ENCODE measurements at regions not wholly inside any gene's neighbourhood (a gene's known extent, or its start where the extent isn't known, plus 50 kb on each side); places are given as distances from the start of the nearest gene placed in this dataset.

DNA sequence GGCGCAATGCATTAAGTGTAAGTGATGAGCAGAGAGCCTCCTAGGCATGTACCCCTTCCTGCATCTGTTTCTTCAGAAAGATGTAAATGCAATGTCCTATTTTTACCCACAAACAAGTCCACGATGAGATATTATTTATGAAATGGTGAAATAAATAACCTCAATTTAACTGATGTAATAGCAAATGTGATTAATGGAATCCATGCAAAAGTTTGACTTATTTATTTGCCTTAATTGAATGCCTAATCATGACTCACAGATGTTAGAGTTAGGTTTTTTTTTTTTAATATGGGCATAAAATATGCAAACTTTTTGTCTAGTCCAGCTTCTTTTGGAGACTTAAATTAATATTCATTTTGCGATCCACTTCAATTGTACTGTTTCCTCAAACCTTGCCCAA, 67.7 kb upstream of the ITGA4 start:
- no peak for DNase-seq (ENCODE audit: low spot score)
- Histone ChIP-seq H3K4me1 (ENCODE audit: control insufficient read depth in 4 of 4, insufficient read depth in 4 of 4, low read length in 3 of 4) (no peaks in the 10 kb centered on the region), H3K27ac (ENCODE audit: low read depth in 1 of 2, low read length in 2 of 2) (no peak overlapping the region)

GRCh38 chr2:181393472-181393871, 63.7 kb upstream of the ITGA4 start:
- Histone ChIP-seq H3K27me3 (ENCODE audit: control insufficient read depth in 4 of 4, insufficient read depth in 4 of 4, low read length in 3 of 4) (no peaks in the 10 kb centered on the region), H3K4me1 (ENCODE audit: control insufficient read depth in 4 of 4, insufficient read depth in 4 of 4, low read length in 3 of 4) (no peaks in the 10 kb centered on the region), H3K9me3 (ENCODE audit: control insufficient read depth in 4 of 4, low read length in 3 of 4) (no peaks in the 10 kb centered on the region), H3K27ac (ENCODE audit: low read depth in 1 of 2, low read length in 2 of 2) (no peak overlapping the region), H3K9ac (ENCODE audit: low read depth in 1 of 2, low read length in 2 of 2) (no peak overlapping the region), H3K36me3 (ENCODE audit: control insufficient read depth in 4 of 4, insufficient read depth in 3 of 4, low read depth in 1 of 4, low read length in 3 of 4) (no peaks in the 10 kb centered on the region), H3K4me3 (ENCODE audit: low read depth in 1 of 3, low read length in 3 of 3) (no peak overlapping the region)
- peak in 1 of 2 donors; percentile 24 for TF ChIP-seq JUND (IDR thresholded peaks at IDR 0.05)
- TF ChIP-seq, protein P1, sequence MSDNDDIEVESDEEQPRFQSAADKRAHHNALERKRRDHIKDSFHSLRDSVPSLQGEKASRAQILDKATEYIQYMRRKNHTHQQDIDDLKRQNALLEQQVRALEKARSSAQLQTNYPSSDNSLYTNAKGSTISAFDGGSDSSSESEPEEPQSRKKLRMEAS (IDR thresholded peaks at IDR 0.05): no peak
- 21% methylated on average over 1 of the region's 1 CpG for WGBS
- no peak for DNase-seq (ENCODE audit: low spot score)

More for the DNA sequence above, 67.7 kb upstream of the ITGA4 start:
- H3K9ac ChIP-seq (ENCODE audit: low read depth in 1 of 2, low read length in 2 of 2): no peak overlapping the region
- H3K9me3 ChIP-seq (ENCODE audit: control insufficient read depth in 4 of 4, low read length in 3 of 4): no peaks in the 10 kb centered on the region
- no peak overlapping the region for H3K4me3 ChIP-seq (ENCODE audit: low read depth in 1 of 3, low read length in 3 of 3)
- TF ChIP-seq, protein P2, sequence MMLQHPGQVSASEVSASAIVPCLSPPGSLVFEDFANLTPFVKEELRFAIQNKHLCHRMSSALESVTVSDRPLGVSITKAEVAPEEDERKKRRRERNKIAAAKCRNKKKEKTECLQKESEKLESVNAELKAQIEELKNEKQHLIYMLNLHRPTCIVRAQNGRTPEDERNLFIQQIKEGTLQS (IDR thresholded peaks at IDR 0.05): no peak
- TF ChIP-seq HNF4A (conservative IDR thresholded peaks at IDR 0.05) (no peak), GABPA (IDR thresholded peaks at IDR 0.05 in 1 of 2, conservative IDR thresholded peaks at IDR 0.05 in 1 of 2) (no peak), CTCF (IDR thresholded peaks at IDR 0.05; ENCODE audit: low read depth, low read length, missing input control) (no peak), JUND (IDR thresholded peaks at IDR 0.05) (no peak), HNF4G (IDR thresholded peaks at IDR 0.05) (no peak), FOXA1 (IDR thresholded peaks at IDR 0.05) (no peak), NR2F2 (IDR thresholded peaks at IDR 0.05) (no peak)
- TF ChIP-seq, protein P3, sequence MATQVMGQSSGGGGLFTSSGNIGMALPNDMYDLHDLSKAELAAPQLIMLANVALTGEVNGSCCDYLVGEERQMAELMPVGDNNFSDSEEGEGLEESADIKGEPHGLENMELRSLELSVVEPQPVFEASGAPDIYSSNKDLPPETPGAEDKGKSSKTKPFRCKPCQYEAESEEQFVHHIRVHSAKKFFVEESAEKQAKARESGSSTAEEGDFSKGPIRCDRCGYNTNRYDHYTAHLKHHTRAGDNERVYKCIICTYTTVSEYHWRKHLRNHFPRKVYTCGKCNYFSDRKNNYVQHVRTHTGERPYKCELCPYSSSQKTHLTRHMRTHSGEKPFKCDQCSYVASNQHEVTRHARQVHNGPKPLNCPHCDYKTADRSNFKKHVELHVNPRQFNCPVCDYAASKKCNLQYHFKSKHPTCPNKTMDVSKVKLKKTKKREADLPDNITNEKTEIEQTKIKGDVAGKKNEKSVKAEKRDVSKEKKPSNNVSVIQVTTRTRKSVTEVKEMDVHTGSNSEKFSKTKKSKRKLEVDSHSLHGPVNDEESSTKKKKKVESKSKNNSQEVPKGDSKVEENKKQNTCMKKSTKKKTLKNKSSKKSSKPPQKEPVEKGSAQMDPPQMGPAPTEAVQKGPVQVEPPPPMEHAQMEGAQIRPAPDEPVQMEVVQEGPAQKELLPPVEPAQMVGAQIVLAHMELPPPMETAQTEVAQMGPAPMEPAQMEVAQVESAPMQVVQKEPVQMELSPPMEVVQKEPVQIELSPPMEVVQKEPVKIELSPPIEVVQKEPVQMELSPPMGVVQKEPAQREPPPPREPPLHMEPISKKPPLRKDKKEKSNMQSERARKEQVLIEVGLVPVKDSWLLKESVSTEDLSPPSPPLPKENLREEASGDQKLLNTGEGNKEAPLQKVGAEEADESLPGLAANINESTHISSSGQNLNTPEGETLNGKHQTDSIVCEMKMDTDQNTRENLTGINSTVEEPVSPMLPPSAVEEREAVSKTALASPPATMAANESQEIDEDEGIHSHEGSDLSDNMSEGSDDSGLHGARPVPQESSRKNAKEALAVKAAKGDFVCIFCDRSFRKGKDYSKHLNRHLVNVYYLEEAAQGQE (IDR thresholded peaks at IDR 0.05): no peak
- no peaks in the 10 kb centered on the region for H3K36me3 ChIP-seq (ENCODE audit: control insufficient read depth in 4 of 4, insufficient read depth in 3 of 4, low read depth in 1 of 4, low read length in 3 of 4)
- WGBS: 75% methylated on average over 3 of the region's 3 CpGs
- H3K27me3 ChIP-seq (ENCODE audit: control insufficient read depth in 4 of 4, insufficient read depth in 4 of 4, low read length in 3 of 4): no peaks in the 10 kb centered on the region

DNA sequence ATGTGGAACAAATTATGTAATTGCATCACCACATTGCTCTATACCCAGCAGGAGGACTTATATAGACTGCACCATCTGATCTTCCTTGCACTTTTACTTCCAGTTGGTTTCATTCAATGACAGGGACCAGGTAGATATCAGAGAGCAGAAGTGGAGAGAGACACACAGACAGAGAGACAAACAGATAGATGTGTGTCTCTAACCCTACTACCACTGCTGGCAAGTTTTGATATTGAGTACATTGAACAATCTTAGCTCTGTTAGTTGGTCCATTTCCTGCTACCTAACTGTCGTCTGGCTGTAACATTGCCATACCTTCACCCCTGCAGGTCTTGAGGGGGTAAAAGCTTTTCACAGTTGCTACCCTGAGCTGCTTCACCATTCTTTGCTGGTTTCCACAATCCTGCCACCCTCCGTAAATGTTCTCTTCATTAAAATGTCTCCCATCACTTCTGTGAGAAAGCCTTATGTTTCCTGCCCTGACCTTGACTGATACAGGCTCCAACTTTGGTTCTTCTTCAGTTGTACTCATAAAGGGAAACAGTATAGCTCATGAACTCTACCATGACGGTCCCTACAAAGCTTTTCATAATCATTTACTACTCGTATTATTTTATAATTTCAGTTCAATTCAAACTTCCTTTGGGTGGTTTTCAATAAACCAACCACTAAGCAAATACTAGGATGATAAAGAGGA, 62.3 kb upstream of the ITGA4 start:
- Histone ChIP-seq H3K27me3 (ENCODE audit: control insufficient read depth in 4 of 4, insufficient read depth in 4 of 4, low read length in 3 of 4) (no peaks in the 10 kb centered on the region), H3K9ac (ENCODE audit: low read depth in 1 of 2, low read length in 2 of 2) (no peak overlapping the region), H3K27ac (ENCODE audit: low read depth in 1 of 2, low read length in 2 of 2) (no peak overlapping the region), H3K9me3 (ENCODE audit: control insufficient read depth in 4 of 4, low read length in 3 of 4) (no peaks in the 10 kb centered on the region), H3K4me1 (ENCODE audit: control insufficient read depth in 4 of 4, insufficient read depth in 4 of 4, low read length in 3 of 4) (no peaks in the 10 kb centered on the region), H3K36me3 (ENCODE audit: control insufficient read depth in 4 of 4, insufficient read depth in 3 of 4, low read depth in 1 of 4, low read length in 3 of 4) (no peaks in the 10 kb centered on the region), H3K4me3 (ENCODE audit: low read depth in 1 of 3, low read length in 3 of 3) (no peak overlapping the region)
- DNase-seq (ENCODE audit: low spot score): no peak
- TF ChIP-seq HNF4A (conservative IDR thresholded peaks at IDR 0.05) (no peak), YY1 (IDR thresholded peaks at IDR 0.05) (no peak), CTCF (IDR thresholded peaks at IDR 0.05; ENCODE audit: low read depth, low read length, missing input control) (no peak), HNF4G (IDR thresholded peaks at IDR 0.05) (no peak), EGR1 (IDR thresholded peaks at IDR 0.05; ENCODE audit: low read depth in 2 of 2) (no peak), GABPA (IDR thresholded peaks at IDR 0.05 in 1 of 2, conservative IDR thresholded peaks at IDR 0.05 in 1 of 2) (no peak)
- TF ChIP-seq, protein P3 (IDR thresholded peaks at IDR 0.05): no peak
- WGBS: 65% methylated on average over 4 of the region's 4 CpGs
